Body of pancreas (tissue), 4 donors: ENCODE measurements at regions not wholly inside any gene's neighbourhood (a gene's known extent, or its start where the extent isn't known, plus 50 kb on each side); places are given as distances from the start of the nearest gene placed in this dataset.

Experiments
- ATAC-seq: fragments of 150-250 bp; one replicate; pipeline ENCODE4 v1.9.1; 2016
- DNase-seq, 4 donors: peaks; one replicate each; pipeline ENCODE4 v3.0.0-alpha.2; 2019
- H3K27ac ChIP-seq, 4 donors: fragments of 200-600 bp; sonication (generic); 1 replicate in 3 of 4; 2 replicates in 1 of 4; pipeline versions ENCODE4 v1.5.1 to v1.6.1; 2016 to 2019; ENCODE audit warnings: mild to moderate bottlenecking in 1 of 4, mixed read lengths in 1 of 4, moderate library complexity in 1 of 4
- H3K27me3 ChIP-seq, 2 donors: fragments of 200-600 bp; sonication (generic); one replicate each; pipeline ENCODE4 v1.6.0; 2016; ENCODE audit warnings: mild to moderate bottlenecking in 1 of 2
- H3K36me3 ChIP-seq, 2 donors: fragments of 200-600 bp; sonication (generic); replicated peaks in 1 of 2; 2 replicates each; pipeline ENCODE4 v1.5.1; 2016; ENCODE audit warnings: low read depth in 2 of 2; ENCODE audit not compliant: insufficient read depth in 1 of 2
- H3K4me1 ChIP-seq: fragments of 200-600 bp; sonication (generic); one replicate; pipeline ENCODE4 v1.6.0; 2016
- H3K4me3 ChIP-seq, 2 donors: fragments of 200-600 bp; sonication (generic); 1 replicate in 1 of 2; 2 replicates in 1 of 2; pipeline ENCODE4 v1.5.1; 2016 to 2019
- H3K9me3 ChIP-seq, 3 donors: fragments of 200-600 bp; sonication (generic); 1 replicate in 2 of 3; 2 replicates in 1 of 3; pipeline ENCODE4 v1.5.1; 2016
- POLR2A ChIP-seq, 3 donors: fragments of 450-650 bp; IDR thresholded peaks; one replicate each; pipeline ENCODE4 v1.6.1; 2016; ENCODE audit warnings: antibody characterized with exemption in 3 of 3, mild to moderate bottlenecking in 2 of 3
- WGBS, 2 donors: methylation state at CpG; one replicate each; pipeline ENCODE4 v1.1.5; 2017; 5-methylcytosine and 5-hydroxymethylcytosine counted together
- intact Hi-C: fragments of 100-400 bp; cut with DNase I; formaldehyde crosslinking; loops from one replicate; pipeline ENCODE4 v1.15.1; 2023
- TF ChIP-seq, protein P1 (sequence below), 7 experiments: fragments of 450-650 bp in 4 of 7; fragments of 200-600 bp in 3 of 7; sonication (generic) in 3 of 7; IDR thresholded peaks; one replicate each; pipeline ENCODE4 v1.5.1; 2016 to 2019; ENCODE audit warnings: antibody characterized with exemption in 7 of 7

DNA sequence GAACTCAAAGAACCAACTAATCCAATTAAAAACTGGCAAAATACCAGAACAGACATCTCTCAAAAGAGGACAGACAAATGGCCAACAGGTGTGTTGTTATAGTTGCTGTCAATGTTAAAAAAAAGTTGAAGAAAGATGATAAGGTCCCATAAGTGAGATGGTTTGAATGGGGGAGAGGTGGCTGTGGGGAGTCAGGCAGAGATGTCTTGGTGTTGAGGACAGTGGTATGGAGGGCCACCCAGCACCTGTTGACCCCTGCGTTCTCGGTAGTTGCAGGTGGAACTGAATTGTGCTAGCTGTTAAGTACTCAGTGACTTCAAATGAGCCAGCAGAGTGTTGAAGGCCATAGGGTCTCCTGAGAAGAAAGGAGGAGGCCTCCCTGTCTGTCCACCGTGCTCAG lies 55.9 kb upstream of the PITX1 start:
- Histone ChIP-seq H3K27ac (no peak overlapping the region), H3K36me3 (no peaks in the 10 kb centered on the region), H3K4me1 (no peaks in the 10 kb centered on the region), H3K4me3 (no peak overlapping the region), H3K27me3 (no peaks in the 10 kb centered on the region), H3K9me3 (no peaks in the 10 kb centered on the region)
- intact Hi-C loops, result no loop called here
- DNase-seq (no peak), ATAC-seq (no peak)
- WGBS, 2 donors, result 72 to 78% methylated on average over 3 of the region's 3 CpGs
- no peak for TF ChIP-seq POLR2A (IDR thresholded peaks at IDR 0.05)
- TF ChIP-seq, protein P1, sequence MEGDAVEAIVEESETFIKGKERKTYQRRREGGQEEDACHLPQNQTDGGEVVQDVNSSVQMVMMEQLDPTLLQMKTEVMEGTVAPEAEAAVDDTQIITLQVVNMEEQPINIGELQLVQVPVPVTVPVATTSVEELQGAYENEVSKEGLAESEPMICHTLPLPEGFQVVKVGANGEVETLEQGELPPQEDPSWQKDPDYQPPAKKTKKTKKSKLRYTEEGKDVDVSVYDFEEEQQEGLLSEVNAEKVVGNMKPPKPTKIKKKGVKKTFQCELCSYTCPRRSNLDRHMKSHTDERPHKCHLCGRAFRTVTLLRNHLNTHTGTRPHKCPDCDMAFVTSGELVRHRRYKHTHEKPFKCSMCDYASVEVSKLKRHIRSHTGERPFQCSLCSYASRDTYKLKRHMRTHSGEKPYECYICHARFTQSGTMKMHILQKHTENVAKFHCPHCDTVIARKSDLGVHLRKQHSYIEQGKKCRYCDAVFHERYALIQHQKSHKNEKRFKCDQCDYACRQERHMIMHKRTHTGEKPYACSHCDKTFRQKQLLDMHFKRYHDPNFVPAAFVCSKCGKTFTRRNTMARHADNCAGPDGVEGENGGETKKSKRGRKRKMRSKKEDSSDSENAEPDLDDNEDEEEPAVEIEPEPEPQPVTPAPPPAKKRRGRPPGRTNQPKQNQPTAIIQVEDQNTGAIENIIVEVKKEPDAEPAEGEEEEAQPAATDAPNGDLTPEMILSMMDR (IDR thresholded peaks at IDR 0.05), result no peak

DNA sequence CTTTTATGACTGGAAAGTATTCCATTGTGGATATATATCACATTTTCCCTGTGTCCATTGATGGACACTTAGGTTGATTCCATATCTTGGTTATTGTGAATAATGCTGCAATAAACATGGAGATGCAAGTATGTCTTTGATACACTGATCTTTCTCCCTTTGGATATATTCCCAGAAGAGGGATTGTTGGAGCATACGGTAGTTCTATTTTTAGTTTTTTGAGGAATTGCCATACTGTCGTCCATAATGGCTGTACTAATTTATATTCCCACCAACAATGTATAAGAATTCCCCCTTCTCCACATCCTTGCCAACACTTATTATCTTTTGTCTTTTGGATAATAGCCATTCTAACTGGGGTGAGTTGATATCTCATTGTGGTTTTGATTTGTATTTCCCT lies 54.9 kb upstream of the PITX1 start:
- intact Hi-C loops, result no loop called here
- DNase-seq, result no peak
- Histone ChIP-seq H3K36me3 (no peaks in the 10 kb centered on the region), H3K9me3 (no peaks in the 10 kb centered on the region), H3K4me1 (no peaks in the 10 kb centered on the region), H3K27me3 (no peaks in the 10 kb centered on the region), H3K4me3 (no peak overlapping the region), H3K27ac (no peak overlapping the region)
- WGBS, 2 donors, result 24 to 25% methylated on average over 2 of the region's 2 CpGs
- TF ChIP-seq, protein P1 (IDR thresholded peaks at IDR 0.05), result no peak
- no peak for TF ChIP-seq POLR2A (IDR thresholded peaks at IDR 0.05)
- no peak for ATAC-seq

DNA sequence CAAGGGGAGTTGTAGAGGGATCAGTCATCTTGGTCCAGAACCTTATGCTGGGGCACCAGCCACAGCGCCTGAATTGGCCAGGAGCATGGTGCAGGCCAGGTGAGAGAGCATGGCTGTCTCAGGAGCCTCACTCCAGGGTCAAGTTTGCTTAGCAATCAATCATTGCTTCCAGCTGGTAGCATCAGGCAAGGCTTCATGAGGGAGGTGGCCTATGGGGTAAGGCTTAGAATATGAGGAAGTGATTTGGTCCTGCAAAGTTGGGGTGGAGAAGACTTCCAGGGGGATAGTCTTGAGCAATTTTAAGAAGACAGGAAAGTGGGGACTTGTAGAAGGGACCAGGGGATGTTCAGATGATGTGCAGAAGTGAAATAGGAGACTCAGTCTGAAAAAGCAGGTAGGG lies 53.9 kb upstream of the PITX1 start:
- no peak for ATAC-seq
- Histone ChIP-seq H3K27ac (no peak overlapping the region), H3K9me3 (no peaks in the 10 kb centered on the region), H3K36me3 (no peaks in the 10 kb centered on the region), H3K4me1 (no peaks in the 10 kb centered on the region), H3K27me3 (no peaks in the 10 kb centered on the region), H3K4me3 (no peak overlapping the region)
- 20 to 94% methylated on average over 1 of the region's 1 CpG for WGBS, 2 donors
- DNase-seq, result no peak
- intact Hi-C loops, result no loop called here
- TF ChIP-seq POLR2A (IDR thresholded peaks at IDR 0.05), result no peak

DNA sequence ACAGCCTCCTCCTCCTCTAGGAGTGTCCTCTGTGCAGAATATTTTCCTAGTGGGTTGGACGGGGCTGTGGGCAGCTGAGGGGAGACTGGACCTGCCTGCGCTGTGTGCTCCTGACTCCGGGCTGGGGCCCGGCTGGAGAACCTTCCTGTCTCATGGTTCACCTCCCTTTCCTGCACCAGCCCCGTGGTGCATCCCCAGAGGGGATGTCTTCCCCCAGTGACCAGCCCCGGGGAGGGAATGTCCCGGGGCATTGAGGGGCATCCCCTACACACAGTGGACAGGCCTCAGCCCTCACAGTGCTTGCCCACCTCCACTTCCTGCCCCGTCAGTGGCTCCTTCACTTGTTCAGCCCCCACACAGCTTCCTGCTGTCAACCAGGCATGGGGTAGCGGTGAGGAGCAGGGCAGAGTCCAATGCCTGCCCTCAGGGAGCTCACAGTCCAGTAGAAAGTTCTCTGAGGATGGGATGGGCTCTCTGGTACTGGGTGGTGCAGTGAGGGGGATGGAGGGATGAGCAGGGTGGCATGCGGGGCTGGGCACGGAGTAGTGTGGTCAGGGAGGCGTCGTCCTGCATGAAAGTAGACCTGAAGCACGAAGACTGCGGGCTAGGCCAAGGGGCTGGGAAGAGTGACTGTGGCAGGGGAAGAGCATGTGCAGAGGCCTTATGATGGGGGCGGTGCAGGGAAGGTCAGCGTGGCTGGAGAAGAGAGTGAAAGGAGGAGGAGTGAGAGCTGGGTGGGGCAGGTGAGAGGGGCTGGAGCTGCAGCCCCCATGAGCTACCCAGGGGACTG lies 52.1 kb upstream of the PITX1 start:
- WGBS, 2 donors, result 80 to 82% methylated on average over 15 to 17 of the region's 17 CpGs
- H3K4me1 ChIP-seq, result no peaks in the 10 kb centered on the region
- no peak for ATAC-seq

DNA sequence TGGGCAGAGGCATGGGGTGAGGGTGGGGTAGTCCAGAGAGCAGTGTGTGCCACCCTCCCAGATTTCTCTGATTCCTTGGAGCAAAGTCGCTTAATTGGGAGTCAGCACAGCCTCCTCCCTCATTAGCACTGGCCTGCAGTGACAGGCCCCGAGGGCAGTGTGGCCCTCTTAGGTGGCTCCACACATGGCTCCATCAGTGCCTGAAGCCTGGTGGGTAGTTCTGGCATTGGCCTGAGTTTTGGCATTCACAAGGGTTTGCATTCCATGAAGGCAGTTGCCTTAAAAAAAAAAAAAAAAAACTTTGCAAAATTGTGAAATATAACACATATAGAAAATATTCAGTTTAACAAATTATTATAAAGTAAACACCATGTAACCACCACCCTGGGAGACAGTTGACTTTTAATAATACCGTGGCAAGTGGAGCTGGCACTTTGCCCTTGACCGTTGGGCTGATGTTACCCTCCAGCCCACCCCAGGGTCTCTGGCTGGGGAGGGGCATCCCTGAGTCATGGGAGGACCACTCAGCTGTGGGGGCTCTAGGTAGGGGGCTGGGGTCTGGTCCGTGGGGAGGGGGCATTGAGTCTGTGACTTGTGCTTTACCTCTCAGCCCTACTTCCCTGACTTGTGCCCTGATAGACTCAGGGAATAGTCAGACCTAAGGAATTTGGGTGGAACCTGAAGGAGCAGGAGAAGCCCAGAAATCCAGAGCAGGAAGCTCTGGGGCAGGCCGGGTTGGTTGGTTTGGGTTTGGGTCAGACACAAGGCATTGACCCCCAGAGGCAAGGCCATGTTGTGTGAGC lies 51.3 kb upstream of the PITX1 start:
- DNase-seq, result no peak
- intact Hi-C loops, result no loop called here
- TF ChIP-seq, protein P1 (IDR thresholded peaks at IDR 0.05), result no peak
- TF ChIP-seq POLR2A (IDR thresholded peaks at IDR 0.05), result no peak
- H3K4me1 ChIP-seq, result no peaks in the 10 kb centered on the region
- ATAC-seq, result no peak
- no peak overlapping the region for H3K27ac ChIP-seq
- no peaks in the 10 kb centered on the region for H3K27me3 ChIP-seq
- no peak overlapping the region for H3K4me3 ChIP-seq
- 49 to 64% methylated on average over 4 to 6 of the region's 6 CpGs for WGBS, 2 donors
- H3K36me3 ChIP-seq, result no peaks in the 10 kb centered on the region
- H3K9me3 ChIP-seq, result no peaks in the 10 kb centered on the region

More for the DNA sequence above, 52.1 kb upstream of the PITX1 start:
- Histone ChIP-seq H3K36me3 (no peaks in the 10 kb centered on the region), H3K9me3 (no peaks in the 10 kb centered on the region), H3K27me3 (no peaks in the 10 kb centered on the region), H3K4me3 (no peak overlapping the region), H3K27ac (no peak overlapping the region)
- intact Hi-C loops, result no loop called here
- TF ChIP-seq POLR2A (IDR thresholded peaks at IDR 0.05), result no peak
- TF ChIP-seq, protein P1 (IDR thresholded peaks at IDR 0.05), result no peak
- no peak for DNase-seq
